K562 (cell line): ENCODE measurements at regions not wholly inside any gene's neighbourhood (a gene's known extent, or its start where the extent isn't known, plus 50 kb on each side); places are given as distances from the start of the nearest gene placed in this dataset.

ENCODE experiments used
- POLR2A ChIP-seq: fragments of 450-650 bp; conservative IDR thresholded peaks from 2 replicates; pipeline ENCODE4 v1.6.1; 2016
- TF ChIP-seq, protein P1 (sequence below): fragments of 150-350 bp; IDR thresholded peaks from 2 replicates; pipeline ENCODE4 v1.6.1; 2014; ENCODE audit warnings: low read depth, mild to moderate bottlenecking, low read length, borderline replicate concordance

- no peak for TF ChIP-seq POLR2A
- TF ChIP-seq, protein P1, sequence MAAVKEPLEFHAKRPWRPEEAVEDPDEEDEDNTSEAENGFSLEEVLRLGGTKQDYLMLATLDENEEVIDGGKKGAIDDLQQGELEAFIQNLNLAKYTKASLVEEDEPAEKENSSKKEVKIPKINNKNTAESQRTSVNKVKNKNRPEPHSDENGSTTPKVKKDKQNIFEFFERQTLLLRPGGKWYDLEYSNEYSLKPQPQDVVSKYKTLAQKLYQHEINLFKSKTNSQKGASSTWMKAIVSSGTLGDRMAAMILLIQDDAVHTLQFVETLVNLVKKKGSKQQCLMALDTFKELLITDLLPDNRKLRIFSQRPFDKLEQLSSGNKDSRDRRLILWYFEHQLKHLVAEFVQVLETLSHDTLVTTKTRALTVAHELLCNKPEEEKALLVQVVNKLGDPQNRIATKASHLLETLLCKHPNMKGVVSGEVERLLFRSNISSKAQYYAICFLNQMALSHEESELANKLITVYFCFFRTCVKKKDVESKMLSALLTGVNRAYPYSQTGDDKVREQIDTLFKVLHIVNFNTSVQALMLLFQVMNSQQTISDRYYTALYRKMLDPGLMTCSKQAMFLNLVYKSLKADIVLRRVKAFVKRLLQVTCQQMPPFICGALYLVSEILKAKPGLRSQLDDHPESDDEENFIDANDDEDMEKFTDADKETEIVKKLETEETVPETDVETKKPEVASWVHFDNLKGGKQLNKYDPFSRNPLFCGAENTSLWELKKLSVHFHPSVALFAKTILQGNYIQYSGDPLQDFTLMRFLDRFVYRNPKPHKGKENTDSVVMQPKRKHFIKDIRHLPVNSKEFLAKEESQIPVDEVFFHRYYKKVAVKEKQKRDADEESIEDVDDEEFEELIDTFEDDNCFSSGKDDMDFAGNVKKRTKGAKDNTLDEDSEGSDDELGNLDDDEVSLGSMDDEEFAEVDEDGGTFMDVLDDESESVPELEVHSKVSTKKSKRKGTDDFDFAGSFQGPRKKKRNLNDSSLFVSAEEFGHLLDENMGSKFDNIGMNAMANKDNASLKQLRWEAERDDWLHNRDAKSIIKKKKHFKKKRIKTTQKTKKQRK: no peak
Observed at GRCh38 chr1:87826681-87827251, 498.1 kb downstream of the LMO4 start.
